Psoas muscle (tissue), 7 donors: ENCODE measurements at regions not wholly inside any gene's neighbourhood (a gene's known extent, or its start where the extent isn't known, plus 50 kb on each side); places are given as distances from the start of the nearest gene placed in this dataset.

Experiments
- ATAC-seq, 4 donors: fragments of 200-7000 bp; cut with Tn5 transposase; one replicate each; pipeline ENCODE4 v1.9.1; 2020; ENCODE audit warnings: moderate library complexity in 3 of 4, mild to moderate bottlenecking in 2 of 4
- DNase-seq, 2 donors: peaks; one replicate each; pipeline ENCODE4 v3.0.0-alpha.2; 2020
- H3K27ac ChIP-seq: fragments of 200-600 bp; one replicate; pipeline ENCODE4 v1.8.0; 2022
- H3K27me3 ChIP-seq, 3 donors: fragments of 200-600 bp in 1 of 3; one replicate each; pipeline versions ENCODE4 v1.6.1 to v1.8.0; 2013 to 2022; ENCODE audit warnings: low read length in 2 of 3, mild to moderate bottlenecking in 2 of 3, moderate library complexity in 1 of 3; ENCODE audit not compliant: insufficient read depth in 3 of 3
- H3K36me3 ChIP-seq, 2 donors: fragments of 200-600 bp in 1 of 2; one replicate each; pipeline versions ENCODE4 v1.6.1 to v1.8.0; 2013 to 2022; ENCODE audit warnings: low read depth in 1 of 2, mild to moderate bottlenecking in 1 of 2, moderate library complexity in 1 of 2; ENCODE audit not compliant: insufficient read depth in 1 of 2
- H3K4me1 ChIP-seq: fragments of 200-600 bp; one replicate; pipeline ENCODE4 v1.8.0; 2022
- H3K4me3 ChIP-seq: fragments of 200-600 bp; one replicate; pipeline ENCODE4 v1.8.0; 2022; ENCODE audit warnings: mild to moderate bottlenecking
- H3K9me3 ChIP-seq: fragments of 200-600 bp; one replicate; pipeline ENCODE4 v1.8.0; 2022
- CTCF ChIP-seq: fragments of 200-600 bp; IDR thresholded peaks from one replicate; pipeline ENCODE4 v1.8.0; 2022; ENCODE audit warnings: antibody characterized with exemption
- WGBS, 3 donors: extraction: QIAGEN DNeasy Blood & Tissue Kit; methylation state at CpG; one replicate each; pipeline versions ENCODE4 v1.1.6 to v1.1.7; 2013; 5-methylcytosine and 5-hydroxymethylcytosine counted together
- intact Hi-C, 2 donors: fragments of 100-400 bp; cut with DNase I; formaldehyde crosslinking; loops; one replicate each; pipeline versions ENCODE4 v1.11.0 to v1.14.2; 2022
- donor health status: healthy with polysubstance abuse.
- donor health status: DM: no; HTN: no; CAD: no; lungs with moderate emphysema.
- donor health status: Bipolar disorder and iron deficiency.
- donor health status: healthy.
- donor health status: DM: yes; HTN: yes; CAD: no.
- donor health status: DM: no; HTN: no; CAD: no.
- donor health status: DM: yes; HTN: yes; CAD: no.

DNA sequence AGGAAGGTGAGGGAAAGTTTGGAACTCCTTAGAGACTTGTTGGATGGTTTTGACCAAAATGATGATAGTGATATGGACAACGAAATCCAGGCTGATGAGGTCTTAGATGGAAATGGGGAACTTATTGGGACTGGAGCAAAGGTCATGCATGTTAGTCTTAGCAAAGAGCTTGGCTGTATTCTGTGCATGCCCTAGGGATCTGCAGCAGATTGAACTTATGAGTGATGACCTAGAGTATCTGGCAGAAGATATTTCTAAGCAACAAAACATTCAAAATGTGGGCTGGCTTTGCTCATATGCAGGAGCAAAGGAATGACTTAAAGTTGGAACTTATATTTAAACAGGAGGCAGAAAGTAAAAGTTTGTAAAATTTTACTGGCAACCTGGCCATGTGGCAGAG lies 489.3 kb upstream of the DIPK2B start:
- intact Hi-C loops, result no loop called here
- ATAC-seq (no peak), DNase-seq (no peak)
- H3K27me3 ChIP-seq, result peaks cover 0 to 21% (median 0%) of the 10 kb centered on the region in 3 donors
- TF ChIP-seq CTCF, result no peak
- no peaks in the 10 kb centered on the region for H3K36me3 ChIP-seq
- H3K9me3 ChIP-seq, result no peaks in the 10 kb centered on the region
- no peaks in the 10 kb centered on the region for H3K4me1 ChIP-seq
- no peak overlapping the region for H3K27ac ChIP-seq
- WGBS, 3 donors, result 53 to 71% (median 70%) methylated on average over 1 of the region's 1 CpG
- no peak overlapping the region for H3K4me3 ChIP-seq

DNA sequence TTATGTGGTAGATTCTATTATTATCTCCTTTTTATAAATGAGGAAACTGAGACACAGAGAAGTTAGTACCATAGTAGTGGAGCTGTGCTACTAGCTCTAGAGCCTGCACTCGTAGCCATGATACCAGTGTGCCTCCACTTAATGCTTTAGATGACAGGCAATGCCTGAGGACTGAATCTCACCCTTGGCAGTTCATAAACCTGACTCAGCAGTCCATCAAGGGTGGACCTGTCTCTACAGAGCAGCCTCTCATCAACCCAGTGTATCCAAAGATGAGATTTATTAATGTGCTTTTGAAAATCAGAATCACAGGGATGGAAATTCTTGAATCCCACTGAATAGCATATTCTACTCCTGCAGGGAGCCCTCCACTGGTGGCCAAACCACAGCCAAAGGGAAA lies 483.2 kb upstream of the DIPK2B start:
- Histone ChIP-seq H3K36me3 (no peaks in the 10 kb centered on the region), H3K27me3 (peaks cover 0 to 3% (median 0%) of the 10 kb centered on the region in 3 donors), H3K4me1 (no peaks in the 10 kb centered on the region), H3K9me3 (no peaks in the 10 kb centered on the region), H3K4me3 (no peak overlapping the region), H3K27ac (no peak overlapping the region)
- DNase-seq (no peak), ATAC-seq (no peak)
- no peak for TF ChIP-seq CTCF
- intact Hi-C loops, result no loop called here
- 31 to 76% (median 53%) methylated on average over 1 of the region's 1 CpG for WGBS, 3 donors

GRCh38 chrX:45681891-45682290 lies 481.2 kb upstream of the DIPK2B start:
- 95 to 100% (median 96%) methylated on average over 1 of the region's 1 CpG for WGBS, 3 donors
- intact Hi-C loops, result no loop called here

DNA sequence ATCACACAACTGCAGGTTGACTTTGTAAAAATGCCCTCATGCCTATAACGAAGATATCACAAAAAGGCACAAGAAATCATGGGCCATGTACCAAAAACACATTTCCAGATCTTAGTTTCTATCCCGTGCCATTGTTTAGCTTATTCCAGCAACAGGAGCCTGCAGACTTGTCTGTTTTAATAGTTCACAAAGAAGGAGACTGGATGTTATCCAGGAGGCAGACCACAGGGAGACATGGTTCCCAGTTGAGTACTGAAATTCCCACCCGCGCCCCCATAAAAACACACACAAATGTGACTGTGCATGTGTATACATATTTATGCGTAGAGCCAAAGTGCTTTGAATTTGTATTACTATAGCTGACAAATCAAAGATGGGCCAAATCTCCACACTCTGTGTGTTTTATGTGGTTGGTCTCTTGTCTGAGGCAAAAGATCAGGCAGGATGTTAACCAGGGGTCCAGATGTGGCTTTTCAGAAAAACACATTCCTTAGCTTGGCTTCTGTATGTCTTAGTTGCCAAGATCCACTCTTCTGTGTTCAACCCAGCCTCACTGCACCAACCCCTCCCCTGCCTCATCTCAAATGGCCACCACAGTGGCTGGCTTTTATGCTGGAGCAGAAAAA lies 469.2 kb upstream of the DIPK2B start:
- no peak overlapping the region for H3K27ac ChIP-seq
- H3K4me1 ChIP-seq, result no peaks in the 10 kb centered on the region
- DNase-seq (no peak), ATAC-seq (no peak)
- TF ChIP-seq CTCF, result no peak
- no peaks in the 10 kb centered on the region for H3K9me3 ChIP-seq
- 68 to 71% (median 70%) methylated on average over 5 of the region's 5 CpGs for WGBS, 3 donors
- H3K36me3 ChIP-seq, result no peaks in the 10 kb centered on the region
- peaks cover 0 to 17% (median 0%) of the 10 kb centered on the region in 3 donors for H3K27me3 ChIP-seq
- intact Hi-C loops, result no loop called here
- no peak overlapping the region for H3K4me3 ChIP-seq

More at GRCh38 chrX:45681891-45682290, 481.2 kb upstream of the DIPK2B start:
- no peak for DNase-seq
- Histone ChIP-seq H3K4me1 (no peaks in the 10 kb centered on the region), H3K27ac (no peak overlapping the region), H3K36me3 (no peaks in the 10 kb centered on the region), H3K4me3 (no peak overlapping the region), H3K9me3 (no peaks in the 10 kb centered on the region), H3K27me3 (peaks cover 0 to 3% (median 0%) of the 10 kb centered on the region in 3 donors)
- ATAC-seq, result no peak
- no peak for TF ChIP-seq CTCF
